ENCODE measurements at regions not wholly inside any gene's neighbourhood (a gene's known extent, or its start where the extent isn't known, plus 50 kb on each side); places are given as distances from the start of the nearest gene placed in this dataset.

- peak; percentile 40 for DNase-seq
These were observed 57.6 kb upstream of the ANTXRL start for GRCh38 chr10:46229144-46229563.

- DNase-seq: no peak
These were observed 56.2 kb upstream of the ANTXRL start for GRCh38 chr10:46230615-46231014.

- DNase-seq: no peak
These were observed 55.7 kb upstream of the ANTXRL start for GRCh38 chr10:46231087-46231486.

GRCh38 chr10:46232084-46232483 is 54.7 kb upstream of the ANTXRL start:
- no peak for DNase-seq

GRCh38 chr10:46232666-46233065 is 54.1 kb upstream of the ANTXRL start:
- no peak for DNase-seq

GRCh38 chr10:46233181-46233580 is 53.6 kb upstream of the ANTXRL start:
- DNase-seq: no peak

GRCh38 chr10:46234026-46234425 is 52.8 kb upstream of the ANTXRL start:
- DNase-seq: no peak

GRCh38 chr10:46234431-46235060 is 52.3 kb upstream of the ANTXRL start:
- DNase-seq: no peak

- no peak for DNase-seq
These were observed 50.9 kb upstream of the ANTXRL start for GRCh38 chr10:46235705-46236545.

- DNase-seq: no peak
These were observed 50.3 kb upstream of the ANTXRL start for GRCh38 chr10:46236546-46236887.

- no peak for DNase-seq
These were observed 49.7 kb upstream of the ANTXRL start for GRCh38 chr10:46236941-46237681.

Data from activated CD4-positive, alpha-beta T cell treated with anti-CD3 and anti-CD28 coated beads, Interleukin-10, Interleukin-2, amounts not matched to agents 100 ng/mL and 50 ng/mL, durations not matched to agents 16 hours and 8 hours (primary cell).